Epithelial cell of proximal tubule (primary cell): ENCODE measurements at regions not wholly inside any gene's neighbourhood (a gene's known extent, or its start where the extent isn't known, plus 50 kb on each side); places are given as distances from the start of the nearest gene placed in this dataset.

ENCODE experiments used
- DNase-seq: peaks from one replicate; pipeline ENCODE4 v3.0.0-alpha.2; 2011; ENCODE audit warnings: low read depth
- H3K4me3 ChIP-seq: 2 replicates; pipeline ENCODE4 v1.5.1; 2011; ENCODE audit warnings: low read depth, mild to moderate bottlenecking, low read length
- CTCF ChIP-seq: conservative IDR thresholded peaks from 2 replicates; pipeline ENCODE4 v1.5.1; 2012; ENCODE audit warnings: low read depth, mild to moderate bottlenecking, low read length

GRCh38 chr2:118569876-118570535 lies 277.4 kb downstream of the EN1 start:
- no peak for DNase-seq
- TF ChIP-seq CTCF: no peak
- H3K4me3 ChIP-seq: no peak overlapping the region

DNA sequence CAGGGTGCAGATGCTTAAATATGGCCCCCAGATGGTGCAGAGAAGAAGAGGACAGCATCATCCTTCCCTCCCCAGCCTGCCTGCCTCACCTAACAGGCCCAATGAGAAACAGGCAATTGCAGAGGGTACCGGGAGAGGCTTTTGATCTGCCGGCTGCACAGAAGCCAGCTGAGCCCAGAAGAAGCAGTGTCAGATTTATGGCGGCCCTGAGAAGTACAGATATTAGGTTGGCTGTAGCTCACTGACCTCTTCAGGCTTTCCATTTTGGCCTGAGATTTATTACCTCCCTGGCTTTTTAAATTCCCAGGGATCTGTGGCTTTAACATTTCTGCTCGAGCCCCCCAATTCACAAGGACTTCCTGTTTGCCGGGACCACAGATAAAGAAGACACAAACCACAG lies 278.7 kb downstream of the EN1 start:
- no peak for DNase-seq
- no peak for TF ChIP-seq CTCF
- no peak overlapping the region for H3K4me3 ChIP-seq

DNA sequence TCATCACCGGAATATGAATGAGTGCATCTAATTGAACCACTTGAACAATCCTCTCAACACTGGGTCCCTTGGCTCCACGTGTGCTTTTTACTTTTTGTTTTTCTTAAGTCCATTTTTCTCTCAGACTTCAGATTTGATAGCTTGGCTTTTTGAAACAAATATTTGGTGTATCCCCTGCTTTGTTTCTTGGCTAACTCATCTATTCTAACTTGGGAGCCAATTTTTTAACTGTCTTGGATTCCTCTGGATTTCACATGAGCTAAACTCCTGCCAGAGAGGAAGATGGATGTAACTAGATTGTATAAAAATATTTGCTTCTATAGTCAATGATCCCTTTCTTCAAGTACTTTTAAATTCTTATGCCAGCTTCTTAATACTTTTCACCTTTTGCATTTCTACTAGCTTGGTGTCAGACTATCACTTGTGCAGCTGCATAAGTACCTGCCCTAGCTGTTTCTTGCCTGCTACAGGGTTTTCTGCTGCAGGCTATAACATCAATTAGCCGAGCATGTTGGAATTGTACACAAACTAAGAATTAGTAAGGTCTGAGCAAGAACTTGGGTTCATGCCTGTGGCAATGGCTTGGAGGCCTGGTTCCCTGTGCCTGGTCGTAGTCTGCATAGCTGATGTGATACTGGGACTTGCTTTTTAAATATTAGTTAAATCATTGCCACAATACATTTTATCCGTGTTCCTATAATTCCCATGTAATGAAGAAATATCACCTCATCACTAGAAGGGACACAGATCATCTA lies 281.5 kb downstream of the EN1 start:
- no peak overlapping the region for H3K4me3 ChIP-seq
- DNase-seq: no peak
- no peak for TF ChIP-seq CTCF

- TF ChIP-seq CTCF: no peak
- DNase-seq: no peak
- H3K4me3 ChIP-seq: no peak overlapping the region
Measured at GRCh38 chr2:118565301-118565700, 282.1 kb downstream of the EN1 start.

DNA sequence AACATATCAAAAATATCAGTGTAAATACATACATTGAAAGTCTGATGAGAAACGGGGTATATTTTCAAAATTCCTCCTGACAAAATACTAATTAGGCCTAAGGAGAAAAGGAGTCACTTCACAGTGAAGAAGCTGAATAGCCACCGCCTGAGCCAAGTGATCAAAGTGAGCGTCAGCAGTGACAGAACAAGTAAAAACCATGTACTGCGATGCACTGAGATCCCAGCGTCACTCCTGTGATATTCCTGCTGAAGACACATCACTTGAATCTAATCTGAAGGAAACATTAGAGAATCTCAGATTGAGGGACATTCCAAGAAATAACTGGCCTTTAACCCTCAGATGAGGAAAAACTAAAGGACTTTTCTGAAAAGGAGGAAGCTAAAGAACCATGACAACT lies 285.3 kb downstream of the EN1 start:
- TF ChIP-seq CTCF: no peak
- no peak overlapping the region for H3K4me3 ChIP-seq
- DNase-seq: no peak

DNA sequence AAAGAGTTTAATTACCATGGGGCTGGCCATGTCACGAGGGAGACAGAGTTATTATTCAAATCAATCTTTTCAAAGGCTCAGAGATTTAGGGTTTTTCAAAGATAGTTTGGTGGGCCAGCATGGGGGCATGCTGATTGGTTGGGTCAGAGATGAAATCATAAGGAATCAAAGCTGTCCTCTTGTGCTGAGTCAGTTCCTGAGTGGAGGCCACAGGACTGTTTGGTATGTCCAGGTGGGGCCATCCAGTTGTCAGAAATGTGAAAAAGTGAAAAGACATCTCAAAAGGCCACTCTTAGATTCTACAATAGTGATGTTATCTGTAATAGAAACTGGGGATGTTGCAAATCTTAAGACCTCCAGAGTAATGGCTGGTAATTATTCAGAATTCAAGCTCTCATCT lies 288.6 kb downstream of the EN1 start:
- TF ChIP-seq CTCF: no peak

DNA sequence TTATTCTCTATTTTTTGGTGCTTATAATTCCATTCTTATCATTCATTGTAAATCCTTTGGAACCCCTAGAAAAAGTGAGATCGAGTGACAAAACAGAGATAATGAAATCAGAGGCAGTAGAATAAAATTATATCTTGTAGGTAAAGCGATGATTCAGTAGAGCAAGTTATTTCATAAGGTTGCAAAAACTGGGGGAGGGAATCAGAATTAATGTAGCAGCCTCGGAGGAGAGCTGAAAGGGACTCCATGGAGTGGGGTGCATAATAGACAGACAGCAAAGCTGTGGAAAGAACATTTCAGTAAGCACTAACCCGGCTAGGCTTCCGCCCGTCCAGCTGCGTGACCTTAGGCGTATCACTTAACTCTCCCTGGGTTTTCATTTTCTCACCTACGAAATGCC lies 289.7 kb downstream of the EN1 start:
- H3K4me3 ChIP-seq: no peak overlapping the region
- no peak for DNase-seq
- TF ChIP-seq CTCF: no peak

More for the DNA sequence above, 288.6 kb downstream of the EN1 start:
- DNase-seq: no peak
- H3K4me3 ChIP-seq: no peak overlapping the region
